Jurkat, Clone E6-1 (cell line): ENCODE measurements at regions not wholly inside any gene's neighbourhood (a gene's known extent, or its start where the extent isn't known, plus 50 kb on each side); places are given as distances from the start of the nearest gene placed in this dataset.
"Not testable (repeated sequence)": the region's sequence is repeated elsewhere in the genome, so short reads cannot be mapped to it uniquely, and the experiment has no call there.

Source experiments
- DNase-seq: peaks from one replicate; pipeline ENCODE4 v3.0.0-alpha.2; 2011; ENCODE audit warnings: low read depth, low spot score
- H3K4me3 ChIP-seq: 2 replicates; pipeline ENCODE4 v1.5.1; 2011; ENCODE audit warnings: mild to moderate bottlenecking, low read length, control low read depth, moderate library complexity

DNA sequence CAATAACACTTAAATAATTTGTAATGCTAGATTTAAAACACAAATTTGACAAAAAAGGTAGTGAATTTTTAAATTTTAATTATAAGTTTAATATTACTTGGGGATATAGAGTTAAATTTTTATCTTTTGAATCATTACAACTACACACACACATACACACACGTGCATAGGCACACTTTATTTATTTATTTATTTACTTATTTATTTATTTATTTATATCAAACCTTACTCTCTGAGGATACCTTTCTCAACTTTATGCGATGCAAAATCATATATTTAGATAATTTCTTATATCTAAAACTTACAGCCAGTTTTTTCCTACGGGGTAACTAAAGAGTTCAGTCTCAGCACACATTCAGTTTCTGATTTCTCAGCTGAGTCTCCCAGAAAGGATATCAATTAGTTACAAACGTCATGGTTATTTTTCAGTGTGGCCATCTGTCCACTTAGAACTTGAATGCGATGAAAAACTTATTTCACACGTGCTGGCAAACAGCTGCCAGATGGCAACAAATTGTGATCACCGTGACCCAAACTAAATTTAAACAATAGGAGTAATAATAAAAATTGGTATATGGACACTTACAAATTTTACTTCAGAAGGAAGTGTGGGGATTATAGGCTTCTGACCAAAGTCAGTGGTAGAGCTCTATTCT, 683.1 kb upstream of the PRR20A start:
- DNase-seq: no peak
- no peak overlapping the region for H3K4me3 ChIP-seq

DNA sequence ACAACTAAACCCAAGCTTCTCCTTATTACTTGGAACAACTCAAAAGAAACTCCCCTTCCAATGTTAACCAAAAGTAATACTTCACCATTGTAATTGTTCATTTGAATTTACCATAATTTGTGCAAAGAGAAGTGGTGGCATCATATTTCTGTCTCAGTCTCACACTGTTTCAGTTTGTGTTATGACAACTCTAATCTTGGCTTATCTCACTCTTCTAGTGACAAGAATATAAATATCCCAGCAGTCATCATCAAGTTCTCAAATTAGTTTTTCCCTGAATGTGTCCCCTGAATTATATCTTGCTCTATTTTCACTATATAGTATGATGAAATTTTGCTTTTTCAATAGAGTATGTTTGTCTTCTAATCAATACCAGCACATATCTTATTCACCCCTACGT, 681.4 kb upstream of the PRR20A start:
- H3K4me3 ChIP-seq: no peak overlapping the region

DNA sequence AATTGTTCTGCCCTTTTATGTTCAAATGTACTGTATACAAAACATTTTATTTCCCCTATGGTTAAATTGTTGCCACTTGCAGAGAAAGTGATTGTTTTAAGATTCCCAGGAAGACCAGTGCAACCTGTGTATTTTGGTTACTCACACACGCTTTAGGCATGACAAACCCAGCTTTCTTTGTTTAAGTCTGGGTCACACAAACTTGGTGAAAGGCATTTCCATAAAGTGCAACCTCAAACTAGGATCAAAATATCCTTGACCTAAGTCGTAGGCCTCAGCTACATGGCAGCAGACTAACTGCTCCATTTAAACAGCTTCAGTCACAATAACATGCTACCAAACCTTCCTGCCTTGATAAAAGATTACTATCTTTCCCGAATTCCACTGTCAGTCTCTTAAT, 639.0 kb upstream of the PRR20A start:
- no peak overlapping the region for H3K4me3 ChIP-seq
- DNase-seq: no peak

More for the DNA sequence above, 681.4 kb upstream of the PRR20A start:
- DNase-seq: no peak

DNA sequence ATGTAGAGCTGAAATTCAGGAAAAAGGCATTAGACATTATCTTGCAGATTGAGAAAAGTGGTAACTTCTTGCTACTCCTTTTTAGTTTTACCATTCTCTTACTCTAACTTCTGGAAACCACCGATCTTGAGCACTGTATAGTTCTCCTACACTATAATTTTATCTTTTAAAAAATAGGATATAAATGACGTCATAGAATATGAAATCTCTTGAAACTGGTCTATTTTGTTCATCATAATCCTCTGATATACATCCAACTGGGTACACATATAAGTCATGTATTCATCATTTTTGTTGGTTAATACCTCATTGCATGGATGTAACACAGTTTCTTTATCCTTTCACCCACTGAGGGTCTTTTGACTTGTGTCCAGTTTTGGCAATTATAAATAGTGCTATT, 629.9 kb upstream of the PRR20A start:
- H3K4me3 ChIP-seq: no peak overlapping the region
- DNase-seq: no peak

DNA sequence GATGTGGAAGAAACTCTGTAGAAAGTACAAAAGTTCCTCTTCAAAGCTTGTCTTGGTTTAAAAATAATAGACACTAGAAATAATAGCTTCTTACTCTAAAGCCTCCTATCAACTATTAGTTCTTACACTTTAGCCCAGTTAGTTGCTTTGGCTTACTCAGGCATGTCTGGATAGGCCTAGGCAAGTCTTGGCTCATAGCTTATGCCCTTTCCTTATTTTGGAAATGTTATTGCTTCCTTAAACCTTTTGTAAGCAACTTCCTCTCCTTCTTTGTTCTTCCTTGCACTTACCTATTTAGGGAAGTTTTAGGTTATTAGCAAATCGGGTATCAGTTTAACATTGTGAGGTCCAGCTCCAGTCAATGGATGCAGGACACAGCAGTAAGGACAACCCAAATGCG, 628.4 kb upstream of the PRR20A start:
- DNase-seq, H3K4me3 ChIP-seq: not testable (repeated sequence)

DNA sequence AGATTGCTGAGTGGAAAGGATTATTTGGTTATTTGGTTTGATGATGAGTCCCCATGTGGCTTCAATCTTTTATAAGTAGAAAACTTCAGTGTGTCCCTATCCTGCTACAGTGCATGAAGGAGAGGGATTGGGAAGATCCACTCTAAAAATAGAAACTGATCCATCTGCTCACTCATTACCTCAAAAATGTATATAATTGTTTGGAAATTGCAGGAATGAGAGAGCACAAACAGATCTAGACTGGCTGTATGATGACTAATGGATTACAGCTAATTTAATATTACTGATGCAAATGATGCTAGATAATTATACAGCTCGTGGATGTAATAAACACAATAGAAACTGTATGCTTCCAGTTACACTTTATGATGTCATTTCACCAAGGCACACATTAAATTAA, 625.3 kb upstream of the PRR20A start:
- DNase-seq: no peak
- no peak overlapping the region for H3K4me3 ChIP-seq

DNA sequence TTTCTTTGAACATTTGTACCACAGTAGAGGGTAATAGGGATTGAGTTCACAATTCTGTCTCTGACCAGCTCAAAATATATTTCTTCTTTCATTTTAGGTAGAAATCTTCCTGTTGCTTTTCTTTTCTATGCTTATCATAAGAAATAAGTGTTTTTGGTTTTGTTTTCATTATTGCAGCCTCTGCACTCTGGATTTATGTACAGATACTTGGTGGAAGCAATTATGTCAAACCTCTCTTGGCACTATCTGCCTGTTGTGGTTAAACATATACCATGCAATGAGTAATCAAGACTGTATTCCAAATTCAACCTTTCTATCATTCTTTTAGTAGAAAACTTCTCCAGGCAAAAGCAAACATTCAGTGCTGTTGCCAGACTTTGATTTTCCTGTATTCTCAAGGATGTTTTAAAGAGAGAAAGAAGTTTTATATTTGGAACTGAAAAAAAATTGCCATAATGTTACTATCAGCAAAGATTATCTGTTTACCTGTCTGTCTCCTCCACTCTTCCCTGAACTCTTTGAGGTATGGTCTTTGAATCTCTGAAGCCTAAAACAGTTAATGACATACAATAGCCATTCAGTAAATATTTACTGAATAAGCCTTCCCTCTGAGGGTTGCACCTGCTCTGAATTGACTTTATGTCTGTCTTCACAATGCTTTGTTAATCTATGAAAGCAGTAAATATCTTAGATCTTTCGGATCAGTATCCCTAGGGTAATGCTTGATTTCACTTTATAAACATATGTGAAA, 612.5 kb upstream of the PRR20A start:
- no peak for DNase-seq
- H3K4me3 ChIP-seq: no peak overlapping the region

DNA sequence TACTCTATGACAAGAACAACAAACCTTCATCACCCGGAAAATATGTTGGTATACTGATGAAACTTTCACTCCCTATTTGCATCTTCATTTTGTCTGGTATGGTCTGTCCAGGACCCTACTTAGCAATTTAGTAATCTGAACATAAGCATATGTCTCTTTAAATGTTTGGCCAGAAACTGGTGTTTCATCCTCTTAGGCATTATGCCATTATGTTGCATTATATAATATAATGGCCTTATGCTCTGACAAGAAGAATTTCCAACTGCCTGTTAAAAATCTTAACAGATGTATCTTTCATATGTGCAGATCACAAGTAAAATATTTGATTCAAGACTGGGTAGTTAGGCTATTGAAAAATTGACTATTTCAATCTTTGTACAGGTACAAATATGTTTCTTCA, 610.6 kb upstream of the PRR20A start:
- no peak overlapping the region for H3K4me3 ChIP-seq
- no peak for DNase-seq

DNA sequence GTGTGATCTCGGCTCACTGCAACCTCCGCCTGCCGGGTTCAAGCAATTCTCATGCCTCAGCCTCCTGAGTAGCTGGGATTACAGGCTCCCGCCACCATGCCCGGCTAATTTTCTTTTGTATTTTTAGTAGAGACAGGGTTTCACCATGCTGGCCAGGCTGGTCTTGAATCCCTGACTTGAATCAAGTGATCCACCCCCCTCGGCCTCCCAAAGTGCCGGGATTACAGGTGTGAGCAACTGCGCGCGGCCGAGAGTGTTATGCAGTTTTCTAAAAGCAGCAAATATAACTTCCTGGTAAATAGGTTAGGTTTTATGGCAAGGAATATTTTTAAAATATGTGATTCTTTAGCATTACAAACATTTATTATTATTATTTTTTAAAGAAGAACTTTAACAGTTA, 592.8 kb upstream of the PRR20A start:
- not testable (repeated sequence) for DNase-seq, H3K4me3 ChIP-seq

DNA sequence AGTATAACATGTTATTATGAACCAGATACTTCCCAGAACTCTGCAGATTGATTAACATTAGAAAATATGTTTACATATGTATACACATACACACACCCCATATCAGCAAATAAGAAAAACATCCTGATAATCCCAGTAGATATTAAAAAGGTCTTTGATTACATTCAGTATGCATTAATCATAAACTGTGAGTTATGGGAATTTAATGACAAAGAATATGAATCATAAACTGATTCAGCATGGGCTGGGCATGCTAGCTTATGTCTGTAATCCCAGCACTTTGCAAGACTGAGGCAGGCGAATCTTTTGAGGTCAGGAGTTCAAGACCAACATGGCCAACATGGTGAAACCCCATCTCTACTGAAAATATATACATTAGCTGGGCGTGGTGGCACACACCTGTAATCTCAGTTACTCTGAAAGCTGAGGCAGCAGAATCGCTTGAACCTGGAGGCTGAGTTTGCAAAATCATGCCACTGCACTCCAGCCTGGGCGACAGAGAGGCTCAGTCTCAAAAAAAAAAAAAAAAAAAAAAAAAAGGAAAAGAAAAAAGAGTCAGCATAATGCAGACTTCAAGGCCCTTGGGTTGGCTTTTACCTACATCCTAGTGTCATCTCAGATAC, 581.9 kb upstream of the PRR20A start:
- no peak overlapping the region for H3K4me3 ChIP-seq
- no peak for DNase-seq

DNA sequence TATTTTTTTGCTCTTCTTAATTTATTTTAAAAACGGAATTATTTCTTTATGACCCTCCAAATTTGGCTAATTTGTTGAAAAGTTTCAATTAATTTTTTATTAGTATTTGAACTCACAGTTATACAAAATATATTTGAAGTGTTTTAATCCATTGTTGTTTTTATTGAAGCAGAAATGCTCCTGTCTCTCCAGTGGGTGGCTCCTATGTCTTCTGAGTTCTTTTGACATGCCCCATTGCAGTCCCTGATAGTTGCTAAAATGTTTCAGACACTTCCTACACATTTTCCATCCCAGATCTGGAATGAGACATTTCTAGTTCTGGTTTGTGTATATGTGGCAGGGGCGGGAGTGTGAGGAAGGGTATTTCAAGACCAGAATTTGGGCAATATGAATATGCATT, 579.4 kb upstream of the PRR20A start:
- H3K4me3 ChIP-seq: no peak overlapping the region
- no peak for DNase-seq

DNA sequence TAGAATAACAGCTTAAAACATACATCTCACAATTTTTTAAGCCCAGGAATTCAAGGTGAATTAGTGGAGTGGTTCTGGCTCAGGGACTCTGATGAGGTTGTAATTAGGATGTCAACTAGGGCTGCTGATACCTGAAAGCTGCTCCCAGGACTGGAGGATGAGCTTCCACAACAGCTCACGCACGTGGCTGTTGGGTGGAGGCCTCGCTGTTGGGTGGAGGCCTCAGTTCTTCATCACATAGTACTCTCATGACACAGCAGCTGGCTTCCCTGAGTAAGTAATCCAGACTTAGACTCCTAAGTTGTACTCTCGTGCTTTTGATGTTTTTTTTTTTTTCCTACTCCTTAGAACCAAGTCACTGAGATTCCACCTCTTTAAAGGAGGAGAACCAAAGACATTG, 577.1 kb upstream of the PRR20A start:
- H3K4me3 ChIP-seq: no peak overlapping the region
- no peak for DNase-seq

DNA sequence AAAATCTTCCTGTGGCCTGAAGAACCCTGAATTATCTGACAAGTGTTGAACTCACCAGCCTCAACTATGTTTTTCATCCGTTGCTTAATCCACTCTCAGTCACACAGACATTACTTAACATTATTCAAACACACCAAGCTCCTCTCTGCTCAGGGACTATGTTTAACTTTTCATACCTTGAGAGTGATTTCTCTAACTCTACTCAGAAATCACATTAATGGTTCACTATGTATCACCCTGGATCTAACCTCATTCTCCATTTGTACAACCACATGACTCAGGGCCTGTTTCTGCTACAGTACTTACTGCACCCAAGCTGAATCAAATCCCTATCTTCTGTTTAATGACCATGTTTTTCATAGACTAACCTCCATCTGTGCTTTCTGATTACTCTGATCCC, 553.7 kb upstream of the PRR20A start:
- no peak overlapping the region for H3K4me3 ChIP-seq
- DNase-seq: no peak

DNA sequence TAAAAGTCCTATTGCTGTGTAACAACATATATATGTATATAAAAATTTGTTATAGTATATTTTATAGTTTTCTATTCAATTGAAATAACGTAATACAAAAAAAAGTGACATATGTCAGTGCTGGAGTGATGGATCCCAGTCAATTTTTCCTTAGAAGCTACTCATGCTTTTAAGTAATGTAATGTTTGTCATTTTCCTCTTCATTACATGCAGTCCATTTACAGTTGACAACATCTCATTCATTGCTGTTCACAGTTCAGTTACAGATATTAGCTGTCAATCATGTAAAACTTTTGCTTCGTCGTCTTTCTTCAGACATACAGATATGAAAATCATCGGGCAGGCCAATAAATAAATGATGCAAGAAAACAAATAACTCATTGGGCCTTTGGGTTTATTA, 525.1 kb upstream of the PRR20A start:
- no peak for DNase-seq
- H3K4me3 ChIP-seq: no peak overlapping the region

DNA sequence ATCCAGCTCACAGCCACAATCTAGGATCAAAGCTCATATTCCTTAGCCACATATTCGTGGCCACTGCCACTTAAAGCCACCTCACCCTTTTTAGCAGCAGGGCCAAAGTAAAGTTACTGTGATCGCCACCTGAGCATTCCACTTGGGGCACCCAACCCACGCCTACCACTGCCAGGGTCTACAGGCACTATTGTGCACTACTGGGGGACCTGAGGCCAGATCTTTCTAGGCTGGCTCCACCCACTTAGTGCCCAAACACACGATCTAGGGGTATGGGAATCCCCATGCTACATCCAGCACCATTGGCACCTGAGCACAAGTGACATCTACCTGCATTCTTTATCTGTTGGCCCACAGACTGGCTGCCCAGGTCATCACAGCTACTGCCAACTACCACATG, 517.9 kb upstream of the PRR20A start:
- no peak overlapping the region for H3K4me3 ChIP-seq
- no peak for DNase-seq

DNA sequence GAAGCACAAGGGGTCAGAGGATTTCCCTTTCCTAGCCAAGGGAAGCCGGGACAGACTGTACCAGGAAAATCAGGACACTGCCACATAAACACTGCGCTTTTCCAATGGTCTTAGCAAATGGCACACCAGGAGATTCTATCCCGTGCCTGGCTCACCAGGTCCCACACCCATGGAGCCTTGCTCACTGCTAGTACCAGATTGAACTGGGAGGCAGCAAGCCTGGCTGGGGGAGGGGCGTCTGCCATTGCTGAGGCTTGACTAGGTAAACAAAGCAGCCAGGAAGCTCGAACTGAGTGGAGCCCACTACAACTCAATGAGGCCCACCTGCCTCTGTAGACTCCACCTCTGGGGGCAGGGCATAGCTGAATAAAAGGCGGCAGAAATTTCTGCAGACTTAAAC, 511.8 kb upstream of the PRR20A start:
- not testable (repeated sequence) for DNase-seq, H3K4me3 ChIP-seq

DNA sequence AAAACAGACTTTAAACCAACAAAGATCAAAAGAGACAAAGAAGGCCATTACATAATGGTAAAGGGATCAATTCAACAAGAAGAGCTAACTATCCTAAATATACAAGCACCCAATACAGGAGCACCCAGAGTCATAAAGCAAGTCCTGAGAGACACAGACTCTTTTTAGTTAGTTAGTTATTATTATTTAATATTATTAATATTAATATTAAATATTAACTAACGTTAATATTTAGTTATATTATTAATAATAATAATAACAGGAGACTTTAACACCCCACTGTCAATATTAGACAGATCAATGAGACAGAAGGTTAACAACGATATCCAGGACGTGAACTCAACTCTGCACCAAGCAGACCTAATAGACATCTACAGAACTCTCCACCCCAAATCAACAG, 509.7 kb upstream of the PRR20A start:
- not testable (repeated sequence) for H3K4me3 ChIP-seq, DNase-seq

DNA sequence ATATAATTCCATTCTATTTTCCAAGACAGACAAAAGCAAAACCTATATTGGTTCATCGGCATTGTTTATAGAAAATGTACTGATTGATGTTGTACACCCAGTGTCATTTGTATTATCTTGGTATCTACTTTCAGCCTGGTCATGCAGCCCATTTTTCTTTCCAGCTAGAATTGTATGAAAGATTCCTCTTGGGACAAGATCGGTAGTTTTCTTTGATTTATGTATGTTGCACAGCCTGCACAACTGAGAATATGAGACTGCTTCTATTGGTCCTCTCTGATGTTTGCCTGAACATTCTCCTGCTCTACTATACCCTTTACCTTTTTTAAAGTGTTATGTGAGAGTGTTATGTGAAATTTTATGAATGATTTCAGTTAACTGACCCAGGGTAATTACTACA, 487.7 kb upstream of the PRR20A start:
- no peak for DNase-seq
- no peak overlapping the region for H3K4me3 ChIP-seq

DNA sequence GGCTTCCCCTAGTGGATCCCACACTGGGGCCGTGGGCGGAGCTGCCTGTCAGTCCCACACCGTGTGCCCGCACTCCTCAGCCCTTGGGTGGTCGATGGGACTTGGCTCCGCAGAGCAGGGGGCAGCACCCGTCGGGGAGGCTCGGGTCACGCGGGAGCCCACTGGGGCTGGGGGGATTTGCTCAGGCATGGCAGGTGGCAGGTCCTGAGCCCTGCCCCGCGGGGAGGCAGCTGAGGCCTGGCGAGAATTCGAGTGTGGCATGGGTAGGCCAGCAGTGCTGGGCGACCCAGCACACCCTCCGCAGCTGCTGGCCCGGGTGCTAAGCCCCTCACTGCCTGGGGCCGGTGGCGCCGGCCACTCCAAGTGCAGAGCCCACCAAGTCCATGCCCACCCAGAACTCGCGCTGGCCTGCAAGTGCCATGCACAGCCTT, 481.7 kb upstream of the PRR20A start:
- no peak overlapping the region for H3K4me3 ChIP-seq
- DNase-seq: no peak

DNA sequence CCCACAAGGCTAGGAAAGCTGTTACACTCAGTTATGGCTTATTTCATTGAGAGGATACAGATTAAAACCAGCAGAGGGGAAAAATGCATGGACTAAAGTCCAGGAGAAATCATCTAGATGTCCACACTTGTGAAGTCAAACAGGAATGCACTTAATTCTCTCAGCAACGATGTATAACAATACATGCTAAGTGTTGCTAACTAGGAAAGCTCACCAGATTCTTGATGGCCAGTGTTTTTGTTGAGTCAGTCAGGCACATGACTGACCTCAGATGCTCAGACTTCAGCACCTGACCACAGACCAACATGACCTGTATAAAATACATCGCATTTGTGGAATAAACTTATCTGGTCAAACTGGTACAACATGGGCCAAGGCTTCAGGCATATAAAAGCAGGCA, 470.2 kb upstream of the PRR20A start:
- no peak overlapping the region for H3K4me3 ChIP-seq
- no peak for DNase-seq

DNA sequence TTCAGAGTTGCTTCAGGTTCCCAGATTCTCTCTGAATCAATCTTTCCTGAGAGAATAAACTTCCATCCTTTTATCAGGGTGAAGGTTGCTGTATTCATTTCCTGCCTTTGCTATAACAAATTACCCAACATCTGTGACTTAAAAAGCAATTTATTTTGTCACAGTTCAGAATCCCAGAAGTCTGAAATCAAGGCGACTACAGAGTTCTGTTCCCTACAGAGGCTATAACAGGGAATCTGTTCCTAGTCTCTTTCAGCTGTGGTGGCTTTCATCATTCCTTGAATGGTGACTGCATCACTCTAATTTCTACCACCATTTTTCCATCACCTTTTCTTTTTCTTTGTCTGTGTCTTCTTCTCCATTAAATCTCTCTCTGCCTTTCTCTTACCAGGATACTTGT, 459.3 kb upstream of the PRR20A start:
- no peak for DNase-seq
- no peak overlapping the region for H3K4me3 ChIP-seq
